Stomach (tissue), 8 donors: ENCODE measurements at regions not wholly inside any gene's neighbourhood (a gene's known extent, or its start where the extent isn't known, plus 50 kb on each side); places are given as distances from the start of the nearest gene placed in this dataset.

Experiments used
- DNase-seq, 2 donors: peaks; one replicate each; pipeline versions ENCODE4 v3.0.0 to v3.0.0-alpha.2; 2013 to 2019
- H3K27ac ChIP-seq, 5 donors: fragments of 200-600 bp in 4 of 5; sonication (generic) in 4 of 5; one replicate each; pipeline ENCODE4 v1.5.1; 2013 to 2019; ENCODE audit warnings: mild to moderate bottlenecking in 1 of 5, moderate library complexity in 1 of 5
- H3K27me3 ChIP-seq, 3 donors: fragments of 200-600 bp; sonication (generic); one replicate each; pipeline ENCODE4 v1.5.1; 2017 to 2019; ENCODE audit warnings: mixed run types in 1 of 3
- H3K36me3 ChIP-seq, 4 donors: fragments of 200-600 bp; sonication (generic); 1 replicate in 3 of 4; 2 replicates in 1 of 4; pipeline ENCODE4 v1.5.1; 2016 to 2019
- H3K4me1 ChIP-seq, 4 donors: fragments of 200-600 bp; sonication (generic); one replicate each; pipeline ENCODE4 v1.5.1; 2016 to 2019
- H3K4me3 ChIP-seq, 4 donors: fragments of 200-600 bp; sonication (generic) in 3 of 4; one replicate each; pipeline ENCODE4 v1.5.1; 2016 to 2019; ENCODE audit warnings: mild to moderate bottlenecking in 1 of 4
- H3K9me3 ChIP-seq, 4 donors: fragments of 200-600 bp; sonication (generic); one replicate each; pipeline ENCODE4 v1.5.1; 2016 to 2019
- CTCF ChIP-seq, 7 experiments: fragments of 450-650 bp in 4 of 7; fragments of 200-600 bp in 3 of 7; sonication (generic) in 3 of 7; IDR thresholded peaks; one replicate each; pipeline ENCODE4 v1.5.1; 2016 to 2019; ENCODE audit warnings: antibody characterized with exemption in 7 of 7, control low read depth in 2 of 7, mild to moderate bottlenecking in 1 of 7
- EP300 ChIP-seq: sonication (generic); formaldehyde crosslinking; IDR thresholded peaks from one replicate; pipeline ENCODE4 v1.6.1; 2017; ENCODE audit warnings: antibody characterized with exemption
- POLR2A ChIP-seq, 4 donors: fragments of 450-650 bp; IDR thresholded peaks; one replicate each; pipeline ENCODE4 v1.6.1; 2016; ENCODE audit warnings: antibody characterized with exemption in 4 of 4, control low read depth in 2 of 4, mild to moderate bottlenecking in 1 of 4, moderate library complexity in 1 of 4
- POLR2AphosphoS5 ChIP-seq, 3 donors: sonication (generic); formaldehyde crosslinking; IDR thresholded peaks; one replicate each; pipeline ENCODE4 v1.6.1; 2016; ENCODE audit warnings: antibody characterized with exemption in 3 of 3
- WGBS, 5 donors: extraction: QIAGEN DNeasy Blood & Tissue Kit in 3 of 5; methylation state at CpG; one replicate each; pipeline versions ENCODE4 v1.1.5 to v1.1.7; 2013 to 2018; 5-methylcytosine and 5-hydroxymethylcytosine counted together
- intact Hi-C: fragments of 100-400 bp; cut with DNase I; formaldehyde crosslinking; loops from one replicate; pipeline ENCODE4 v1.15.1; 2023; ENCODE audit warnings: low total_unique reads
- donor health status: healthy with polysubstance abuse.
- donor health status: Bipolar disorder and iron deficiency.
- donor health status: healthy.

- Histone ChIP-seq H3K36me3 (no peaks in the 10 kb centered on the region), H3K27ac (no peak overlapping the region), H3K4me1 (peaks cover 0 to 5% (median 0%) of the 10 kb centered on the region in 4 donors), H3K9me3 (no peaks in the 10 kb centered on the region), H3K4me3 (no peak overlapping the region), H3K27me3 (peaks cover 0 to 11% (median 0%) of the 10 kb centered on the region in 3 donors)
- WGBS, 5 donors, result 77 to 92% (median 86%) methylated on average over 19 of the region's 19 CpGs
- intact Hi-C loops, result no loop called here
- no peak for DNase-seq
- TF ChIP-seq POLR2A (IDR thresholded peaks at IDR 0.05) (no peak), POLR2AphosphoS5 (IDR thresholded peaks at IDR 0.05) (no peak), EP300 (no peak), CTCF (IDR thresholded peaks at IDR 0.05) (no peak)
Measured at GRCh38 chr17:65402513-65403496, 158.6 kb downstream of the AXIN2 start.

- 7 to 39% (median 17%) methylated on average over 3 of the region's 3 CpGs for WGBS, 5 donors
- H3K9me3 ChIP-seq, result no peaks in the 10 kb centered on the region
- H3K4me3 ChIP-seq, result no peak overlapping the region
- H3K27me3 ChIP-seq, result peaks cover 0 to 11% (median 0%) of the 10 kb centered on the region in 3 donors
- no peak for DNase-seq
- intact Hi-C loops, result no loop called here
- no peak overlapping the region for H3K27ac ChIP-seq
- no peaks in the 10 kb centered on the region for H3K36me3 ChIP-seq
- H3K4me1 ChIP-seq, result peaks cover 0 to 5% (median 0%) of the 10 kb centered on the region in 4 donors
- TF ChIP-seq POLR2A (IDR thresholded peaks at IDR 0.05) (no peak), CTCF (IDR thresholded peaks at IDR 0.05) (no peak), POLR2AphosphoS5 (IDR thresholded peaks at IDR 0.05) (no peak), EP300 (no peak)
Measured at GRCh38 chr17:65401561-65401960, 159.9 kb downstream of the AXIN2 start.

- no peaks in the 10 kb centered on the region for H3K36me3 ChIP-seq
- intact Hi-C loops, result no loop called here
- peaks cover 0 to 14% (median 0%) of the 10 kb centered on the region in 3 donors for H3K27me3 ChIP-seq
- H3K9me3 ChIP-seq, result no peaks in the 10 kb centered on the region
- no peak for TF ChIP-seq POLR2AphosphoS5 (IDR thresholded peaks at IDR 0.05)
- no peak for TF ChIP-seq POLR2A (IDR thresholded peaks at IDR 0.05)
- TF ChIP-seq CTCF (IDR thresholded peaks at IDR 0.05), result no peak
- TF ChIP-seq EP300, result no peak
- H3K4me1 ChIP-seq, result peaks cover 0 to 5% (median 0%) of the 10 kb centered on the region in 4 donors
- no peak overlapping the region for H3K27ac ChIP-seq
- 83 to 90% (median 88%) methylated on average over 1 of the region's 1 CpG for WGBS, 5 donors
- DNase-seq, result no peak
- no peak overlapping the region for H3K4me3 ChIP-seq
Measured at GRCh38 chr17:65400701-65401100, 160.7 kb downstream of the AXIN2 start.

- intact Hi-C loops, result no loop called here
- peaks cover 0 to 5% (median 0%) of the 10 kb centered on the region in 4 donors for H3K4me1 ChIP-seq
- H3K27me3 ChIP-seq, result peaks cover 0 to 10% (median 0%) of the 10 kb centered on the region in 3 donors
- DNase-seq, result no peak
- H3K36me3 ChIP-seq, result no peaks in the 10 kb centered on the region
- 74 to 87% (median 76%) methylated on average over 3 of the region's 3 CpGs for WGBS, 5 donors
- H3K4me3 ChIP-seq, result no peak overlapping the region
- H3K9me3 ChIP-seq, result no peaks in the 10 kb centered on the region
- TF ChIP-seq POLR2A (IDR thresholded peaks at IDR 0.05) (no peak), POLR2AphosphoS5 (IDR thresholded peaks at IDR 0.05) (no peak), EP300 (no peak), CTCF (IDR thresholded peaks at IDR 0.05) (no peak)
- no peak overlapping the region for H3K27ac ChIP-seq
Measured at GRCh38 chr17:65398040-65398787, 163.2 kb downstream of the AXIN2 start.
